ENCODE measurements at regions not wholly inside any gene's neighbourhood (a gene's known extent, or its start where the extent isn't known, plus 50 kb on each side); places are given as distances from the start of the nearest gene placed in this dataset.
"Not testable (repeated sequence)": the region's sequence is repeated elsewhere in the genome, so short reads cannot be mapped to it uniquely, and the experiment has no call there.

GRCh38 chr1:143502038-143502437 is 469.7 kb downstream of the FAM72C start:
- H3K4me1 ChIP-seq (ENCODE audit: control insufficient read depth, extremely low read depth, insufficient read depth, low read length); DNase-seq (ENCODE audit: low read depth, low spot score); H3K27me3 ChIP-seq (ENCODE audit: control insufficient read depth, extremely low read depth, insufficient read depth, low read length); FAIRE-seq; H3K4me3 ChIP-seq (ENCODE audit: control insufficient read depth in 2 of 3, extremely low read depth in 1 of 3, insufficient read depth in 2 of 3, low read depth in 1 of 3, low read length in 3 of 3); H3K27ac ChIP-seq (ENCODE audit: control insufficient read depth, insufficient read depth, low read length); dilution Hi-C loops (cut with MboI; ENCODE audit: extremely low pct_ligation_motif_present, low sequenced_read_pairs); H3K4me2 ChIP-seq (ENCODE audit: control insufficient read depth, extremely low read depth, insufficient read depth, low read depth, low read length); H3K36me3 ChIP-seq (ENCODE audit: control insufficient read depth in 2 of 2, extremely low read depth in 1 of 2, insufficient read depth in 2 of 2, low read length in 2 of 2); H2AFZ ChIP-seq (ENCODE audit: control insufficient read depth, low read length); H3K9ac ChIP-seq (ENCODE audit: control insufficient read depth, extremely low read depth, insufficient read depth, low read length); H3K9me1 ChIP-seq (ENCODE audit: control insufficient read depth, extremely low read depth, insufficient read depth, low read length); H3K79me2 ChIP-seq (ENCODE audit: control insufficient read depth, insufficient read depth, low read length); H3K9me3 ChIP-seq (ENCODE audit: control insufficient read depth, low read depth, low read length); H4K20me1 ChIP-seq (ENCODE audit: control insufficient read depth, extremely low read depth, insufficient read depth, low read length): not testable (repeated sequence)

- TF ChIP-seq EZH2 (IDR thresholded peaks at IDR 0.05; ENCODE audit: low read length): peak; percentile 72
- H3K9me1 ChIP-seq (ENCODE audit: control insufficient read depth, extremely low read depth, insufficient read depth, low read length); FAIRE-seq; H3K9me3 ChIP-seq (ENCODE audit: control insufficient read depth, low read depth, low read length); DNase-seq (ENCODE audit: low read depth, low spot score); H3K27me3 ChIP-seq (ENCODE audit: control insufficient read depth, extremely low read depth, insufficient read depth, low read length); H2AFZ ChIP-seq (ENCODE audit: control insufficient read depth, low read length); H3K4me1 ChIP-seq (ENCODE audit: control insufficient read depth, extremely low read depth, insufficient read depth, low read length); H3K4me2 ChIP-seq (ENCODE audit: control insufficient read depth, extremely low read depth, insufficient read depth, low read depth, low read length); dilution Hi-C loops (cut with MboI; ENCODE audit: extremely low pct_ligation_motif_present, low sequenced_read_pairs); H4K20me1 ChIP-seq (ENCODE audit: control insufficient read depth, extremely low read depth, insufficient read depth, low read length); H3K79me2 ChIP-seq (ENCODE audit: control insufficient read depth, insufficient read depth, low read length); H3K27ac ChIP-seq (ENCODE audit: control insufficient read depth, insufficient read depth, low read length); H3K36me3 ChIP-seq (ENCODE audit: control insufficient read depth in 2 of 2, extremely low read depth in 1 of 2, insufficient read depth in 2 of 2, low read length in 2 of 2); H3K9ac ChIP-seq (ENCODE audit: control insufficient read depth, extremely low read depth, insufficient read depth, low read length): not testable (repeated sequence)
- H3K4me3 ChIP-seq (ENCODE audit: control insufficient read depth in 2 of 3, extremely low read depth in 1 of 3, insufficient read depth in 2 of 3, low read depth in 1 of 3, low read length in 3 of 3): peak overlapping the region in 1 of 3 experiments; percentile 22
Observed at GRCh38 chr1:143498059-143498749, 473.6 kb downstream of the FAM72C start.

DNA sequence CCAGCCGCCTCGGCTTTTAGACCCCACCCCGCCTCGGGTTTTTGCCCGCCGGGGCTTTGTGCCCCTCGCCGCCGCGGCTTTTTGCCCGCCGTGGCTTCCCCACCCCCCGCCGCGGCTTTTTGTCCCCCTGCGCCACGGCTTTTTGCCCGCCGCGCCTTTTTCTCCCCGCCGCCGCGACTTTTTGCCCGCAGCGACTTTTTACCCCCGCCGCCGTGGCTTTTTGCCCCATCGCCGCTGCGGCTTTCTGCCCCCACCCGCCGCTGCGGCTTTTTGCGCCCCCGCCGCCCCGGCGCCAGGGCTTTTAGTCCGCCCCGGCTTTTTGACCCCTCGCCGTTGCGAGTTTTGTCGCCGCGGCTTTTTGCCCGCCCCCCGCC is 474.4 kb downstream of the FAM72C start:
- FAIRE-seq (no peak), DNase-seq (ENCODE audit: low read depth, low spot score) (no peak)
- no peak for TF ChIP-seq EZH2 (IDR thresholded peaks at IDR 0.05; ENCODE audit: low read length)
- TF ChIP-seq, protein P1, sequence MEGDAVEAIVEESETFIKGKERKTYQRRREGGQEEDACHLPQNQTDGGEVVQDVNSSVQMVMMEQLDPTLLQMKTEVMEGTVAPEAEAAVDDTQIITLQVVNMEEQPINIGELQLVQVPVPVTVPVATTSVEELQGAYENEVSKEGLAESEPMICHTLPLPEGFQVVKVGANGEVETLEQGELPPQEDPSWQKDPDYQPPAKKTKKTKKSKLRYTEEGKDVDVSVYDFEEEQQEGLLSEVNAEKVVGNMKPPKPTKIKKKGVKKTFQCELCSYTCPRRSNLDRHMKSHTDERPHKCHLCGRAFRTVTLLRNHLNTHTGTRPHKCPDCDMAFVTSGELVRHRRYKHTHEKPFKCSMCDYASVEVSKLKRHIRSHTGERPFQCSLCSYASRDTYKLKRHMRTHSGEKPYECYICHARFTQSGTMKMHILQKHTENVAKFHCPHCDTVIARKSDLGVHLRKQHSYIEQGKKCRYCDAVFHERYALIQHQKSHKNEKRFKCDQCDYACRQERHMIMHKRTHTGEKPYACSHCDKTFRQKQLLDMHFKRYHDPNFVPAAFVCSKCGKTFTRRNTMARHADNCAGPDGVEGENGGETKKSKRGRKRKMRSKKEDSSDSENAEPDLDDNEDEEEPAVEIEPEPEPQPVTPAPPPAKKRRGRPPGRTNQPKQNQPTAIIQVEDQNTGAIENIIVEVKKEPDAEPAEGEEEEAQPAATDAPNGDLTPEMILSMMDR (optimal IDR thresholded peaks at IDR 0.05 in 1 of 3, IDR thresholded peaks at IDR 0.05 in 1 of 3, conservative IDR thresholded peaks at IDR 0.05 in 1 of 3; ENCODE audit: extremely low read depth in 1 of 3, insufficient read depth in 2 of 3, low read length in 3 of 3): no peak
- H3K4me1 ChIP-seq (ENCODE audit: control insufficient read depth, extremely low read depth, insufficient read depth, low read length): no peaks in the 10 kb centered on the region
- H4K20me1 ChIP-seq (ENCODE audit: control insufficient read depth, extremely low read depth, insufficient read depth, low read length): no peaks in the 10 kb centered on the region
- H3K9ac ChIP-seq (ENCODE audit: control insufficient read depth, extremely low read depth, insufficient read depth, low read length): no peak overlapping the region
- H3K9me1 ChIP-seq (ENCODE audit: control insufficient read depth, extremely low read depth, insufficient read depth, low read length): no peaks in the 10 kb centered on the region
- H3K79me2 ChIP-seq (ENCODE audit: control insufficient read depth, insufficient read depth, low read length): no peaks in the 10 kb centered on the region
- no peak overlapping the region for H3K27ac ChIP-seq (ENCODE audit: control insufficient read depth, insufficient read depth, low read length)
- H3K4me2 ChIP-seq (ENCODE audit: control insufficient read depth, extremely low read depth, insufficient read depth, low read depth, low read length): no peak overlapping the region
- no peaks in the 10 kb centered on the region for H3K36me3 ChIP-seq (ENCODE audit: control insufficient read depth in 2 of 2, extremely low read depth in 1 of 2, insufficient read depth in 2 of 2, low read length in 2 of 2)
- no peaks in the 10 kb centered on the region for H3K27me3 ChIP-seq (ENCODE audit: control insufficient read depth, extremely low read depth, insufficient read depth, low read length)
- H3K4me3 ChIP-seq (ENCODE audit: control insufficient read depth in 2 of 3, extremely low read depth in 1 of 3, insufficient read depth in 2 of 3, low read depth in 1 of 3, low read length in 3 of 3): no peak overlapping the region
- H2AFZ ChIP-seq (ENCODE audit: control insufficient read depth, low read length): no peak overlapping the region
- H3K9me3 ChIP-seq (ENCODE audit: control insufficient read depth, low read depth, low read length): no peaks in the 10 kb centered on the region
- dilution Hi-C loops (cut with MboI; ENCODE audit: extremely low pct_ligation_motif_present, low sequenced_read_pairs): no loop called here

Data from keratinocyte (primary cell).